GM23338 (cell line): ENCODE measurements at regions not wholly inside any gene's neighbourhood (a gene's known extent, or its start where the extent isn't known, plus 50 kb on each side); places are given as distances from the start of the nearest gene placed in this dataset.

Experiments used
- CREB1 ChIP-seq: fragments of 250-450 bp; sonication (Bioruptor Pico); IDR thresholded peaks from 2 replicates; pipeline ENCODE4 v1.5.0; 2020; ENCODE audit warnings: low read depth, mild to moderate bottlenecking, moderate library complexity
- REST ChIP-seq: IDR thresholded peaks from one replicate; pipeline ENCODE4 v1.6.1; 2018; ENCODE audit warnings: antibody characterized with exemption; ENCODE audit not compliant: unreplicated experiment
- STAT1 ChIP-seq: IDR thresholded peaks from one replicate; pipeline ENCODE4 v1.6.1; 2016; ENCODE audit warnings: antibody characterized with exemption; ENCODE audit not compliant: unreplicated experiment
- TF ChIP-seq, protein P1 (sequence below): fragments of 250-450 bp; sonication (Bioruptor Pico); IDR thresholded peaks from 2 replicates; pipeline ENCODE4 v1.5.0; 2020; ENCODE audit warnings: mild to moderate bottlenecking, moderate library complexity
- TF ChIP-seq, protein P2 (sequence below): IDR thresholded peaks from 2 replicates; pipeline ENCODE4 v1.6.1; 2016; ENCODE audit warnings: antibody characterized with exemption

DNA sequence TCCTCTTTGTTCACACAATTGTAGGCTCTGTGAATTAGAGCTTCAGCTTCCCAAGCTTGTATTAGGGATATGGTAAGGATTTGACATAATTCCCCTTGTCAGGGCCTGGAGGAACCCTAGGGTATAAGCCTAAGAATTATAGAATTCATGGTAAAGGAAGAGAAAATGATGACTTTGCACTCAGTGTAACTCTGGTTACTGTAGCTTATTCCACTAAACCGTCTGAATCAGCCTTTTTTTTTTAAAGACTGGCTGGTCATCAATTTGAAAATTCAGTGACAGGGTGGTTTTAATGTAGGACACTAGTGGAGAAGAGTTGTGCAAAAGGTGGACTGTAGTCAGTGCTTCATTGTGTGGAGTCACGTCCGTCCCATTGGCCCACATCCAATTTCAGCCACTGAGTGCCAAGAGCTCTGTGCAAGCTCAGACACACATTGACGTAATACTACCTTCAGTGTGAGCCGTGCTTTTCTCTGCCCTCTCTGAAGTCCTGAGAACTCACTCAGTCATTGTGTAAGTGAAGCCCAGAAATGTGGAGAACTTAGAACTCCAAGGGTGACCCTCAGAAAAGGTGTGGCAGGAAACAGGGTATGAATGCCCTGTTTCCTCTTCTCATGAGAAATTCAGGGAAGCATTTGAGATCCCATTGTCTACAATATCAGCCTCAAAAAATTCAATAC, 449.8 kb downstream of the C4orf33 start (continued):
- TF ChIP-seq, protein P1, sequence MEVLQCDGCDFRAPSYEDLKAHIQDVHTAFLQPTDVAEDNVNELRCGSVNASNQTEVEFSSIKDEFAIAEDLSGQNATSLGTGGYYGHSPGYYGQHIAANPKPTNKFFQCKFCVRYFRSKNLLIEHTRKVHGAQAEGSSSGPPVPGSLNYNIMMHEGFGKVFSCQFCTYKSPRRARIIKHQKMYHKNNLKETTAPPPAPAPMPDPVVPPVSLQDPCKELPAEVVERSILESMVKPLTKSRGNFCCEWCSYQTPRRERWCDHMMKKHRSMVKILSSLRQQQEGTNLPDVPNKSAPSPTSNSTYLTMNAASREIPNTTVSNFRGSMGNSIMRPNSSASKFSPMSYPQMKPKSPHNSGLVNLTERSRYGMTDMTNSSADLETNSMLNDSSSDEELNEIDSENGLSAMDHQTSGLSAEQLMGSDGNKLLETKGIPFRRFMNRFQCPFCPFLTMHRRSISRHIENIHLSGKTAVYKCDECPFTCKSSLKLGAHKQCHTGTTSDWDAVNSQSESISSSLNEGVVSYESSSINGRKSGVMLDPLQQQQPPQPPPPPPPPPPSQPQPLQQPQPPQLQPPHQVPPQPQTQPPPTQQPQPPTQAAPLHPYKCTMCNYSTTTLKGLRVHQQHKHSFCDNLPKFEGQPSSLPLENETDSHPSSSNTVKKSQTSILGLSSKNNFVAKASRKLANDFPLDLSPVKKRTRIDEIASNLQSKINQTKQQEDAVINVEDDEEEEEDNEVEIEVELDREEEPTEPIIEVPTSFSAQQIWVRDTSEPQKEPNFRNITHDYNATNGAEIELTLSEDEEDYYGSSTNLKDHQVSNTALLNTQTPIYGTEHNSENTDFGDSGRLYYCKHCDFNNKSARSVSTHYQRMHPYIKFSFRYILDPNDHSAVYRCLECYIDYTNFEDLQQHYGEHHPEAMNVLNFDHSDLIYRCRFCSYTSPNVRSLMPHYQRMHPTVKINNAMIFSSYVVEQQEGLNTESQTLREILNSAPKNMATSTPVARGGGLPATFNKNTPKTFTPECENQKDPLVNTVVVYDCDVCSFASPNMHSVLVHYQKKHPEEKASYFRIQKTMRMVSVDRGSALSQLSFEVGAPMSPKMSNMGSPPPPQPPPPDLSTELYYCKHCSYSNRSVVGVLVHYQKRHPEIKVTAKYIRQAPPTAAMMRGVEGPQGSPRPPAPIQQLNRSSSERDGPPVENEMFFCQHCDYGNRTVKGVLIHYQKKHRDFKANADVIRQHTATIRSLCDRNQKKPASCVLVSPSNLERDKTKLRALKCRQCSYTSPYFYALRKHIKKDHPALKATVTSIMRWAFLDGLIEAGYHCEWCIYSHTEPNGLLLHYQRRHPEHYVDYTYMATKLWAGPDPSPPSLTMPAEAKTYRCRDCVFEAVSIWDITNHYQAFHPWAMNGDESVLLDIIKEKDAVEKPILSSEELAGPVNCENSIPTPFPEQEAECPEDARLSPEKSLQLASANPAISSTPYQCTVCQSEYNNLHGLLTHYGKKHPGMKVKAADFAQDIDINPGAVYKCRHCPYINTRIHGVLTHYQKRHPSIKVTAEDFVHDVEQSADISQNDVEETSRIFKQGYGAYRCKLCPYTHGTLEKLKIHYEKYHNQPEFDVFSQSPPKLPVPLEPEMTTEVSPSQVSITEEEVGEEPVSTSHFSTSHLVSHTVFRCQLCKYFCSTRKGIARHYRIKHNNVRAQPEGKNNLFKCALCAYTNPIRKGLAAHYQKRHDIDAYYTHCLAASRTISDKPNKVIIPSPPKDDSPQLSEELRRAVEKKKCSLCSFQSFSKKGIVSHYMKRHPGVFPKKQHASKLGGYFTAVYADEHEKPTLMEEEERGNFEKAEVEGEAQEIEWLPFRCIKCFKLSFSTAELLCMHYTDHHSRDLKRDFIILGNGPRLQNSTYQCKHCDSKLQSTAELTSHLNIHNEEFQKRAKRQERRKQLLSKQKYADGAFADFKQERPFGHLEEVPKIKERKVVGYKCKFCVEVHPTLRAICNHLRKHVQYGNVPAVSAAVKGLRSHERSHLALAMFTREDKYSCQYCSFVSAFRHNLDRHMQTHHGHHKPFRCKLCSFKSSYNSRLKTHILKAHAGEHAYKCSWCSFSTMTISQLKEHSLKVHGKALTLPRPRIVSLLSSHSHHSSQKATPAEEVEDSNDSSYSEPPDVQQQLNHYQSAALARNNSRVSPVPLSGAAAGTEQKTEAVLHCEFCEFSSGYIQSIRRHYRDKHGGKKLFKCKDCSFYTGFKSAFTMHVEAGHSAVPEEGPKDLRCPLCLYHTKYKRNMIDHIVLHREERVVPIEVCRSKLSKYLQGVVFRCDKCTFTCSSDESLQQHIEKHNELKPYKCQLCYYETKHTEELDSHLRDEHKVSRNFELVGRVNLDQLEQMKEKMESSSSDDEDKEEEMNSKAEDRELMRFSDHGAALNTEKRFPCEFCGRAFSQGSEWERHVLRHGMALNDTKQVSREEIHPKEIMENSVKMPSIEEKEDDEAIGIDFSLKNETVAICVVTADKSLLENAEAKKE (CRISPR knock-in tag), result no peak
- TF ChIP-seq CREB1 (CRISPR knock-in tag) (no peak), REST (no peak), STAT1 (no peak)
- TF ChIP-seq, protein P2, sequence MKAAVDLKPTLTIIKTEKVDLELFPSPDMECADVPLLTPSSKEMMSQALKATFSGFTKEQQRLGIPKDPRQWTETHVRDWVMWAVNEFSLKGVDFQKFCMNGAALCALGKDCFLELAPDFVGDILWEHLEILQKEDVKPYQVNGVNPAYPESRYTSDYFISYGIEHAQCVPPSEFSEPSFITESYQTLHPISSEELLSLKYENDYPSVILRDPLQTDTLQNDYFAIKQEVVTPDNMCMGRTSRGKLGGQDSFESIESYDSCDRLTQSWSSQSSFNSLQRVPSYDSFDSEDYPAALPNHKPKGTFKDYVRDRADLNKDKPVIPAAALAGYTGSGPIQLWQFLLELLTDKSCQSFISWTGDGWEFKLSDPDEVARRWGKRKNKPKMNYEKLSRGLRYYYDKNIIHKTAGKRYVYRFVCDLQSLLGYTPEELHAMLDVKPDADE, result no peak
